ENCODE measurements at regions not wholly inside any gene's neighbourhood (a gene's known extent, or its start where the extent isn't known, plus 50 kb on each side); places are given as distances from the start of the nearest gene placed in this dataset.

GRCh38 chr5:20291766-20292165 is 303.8 kb upstream of the CDH18 start:
- Histone ChIP-seq H3K27me3 (replicated peaks; ENCODE audit: control insufficient read depth, insufficient read depth, low read length) (no peaks in the 10 kb centered on the region), H3K4me1 (no peaks in the 10 kb centered on the region), H3K4me3 (ENCODE audit: low read depth, low read length) (no peak overlapping the region), H3K36me3 (ENCODE audit: control insufficient read depth, insufficient read depth, low read length) (no peaks in the 10 kb centered on the region), H3K9me3 (no peaks in the 10 kb centered on the region)
- Mint-ChIP-seq H3K27ac (ENCODE audit: unreplicated experiment) (no peak overlapping the region), H3K4me1 (ENCODE audit: low read depth, unreplicated experiment) (no peaks in the 10 kb centered on the region), H3K4me3 (ENCODE audit: unreplicated experiment) (no peak overlapping the region), H3K27me3 (ENCODE audit: insufficient read depth, unreplicated experiment) (no peaks in the 10 kb centered on the region), H3K9me3 (ENCODE audit: unreplicated experiment) (no peaks in the 10 kb centered on the region), H3K36me3 (ENCODE audit: insufficient read depth, unreplicated experiment) (no peaks in the 10 kb centered on the region)
- POLR2A ChIA-PET: no interaction called here
- no peak for DNase-seq
- BruUV-seq (replicated peaks): no TSS peak
- TF ChIP-seq CTCF (IDR thresholded peaks at IDR 0.05; ENCODE audit: insufficient read depth in 1 of 2, low read depth in 1 of 2, low read length in 1 of 2, severe bottlenecking in 1 of 2, unreplicated experiment in 1 of 2): no peak
- intact Hi-C loops (cut with micrococcal nuclease; ENCODE audit: unreplicated experiment): no loop called here
- CTCF ChIA-PET: no interaction called here

GRCh38 chr5:20287640-20288039 is 299.6 kb upstream of the CDH18 start:
- BruUV-seq (replicated peaks): no TSS peak
- Histone ChIP-seq H3K4me1 (no peaks in the 10 kb centered on the region), H3K4me3 (ENCODE audit: low read depth, low read length) (no peak overlapping the region), H3K9me3 (no peaks in the 10 kb centered on the region), H3K27me3 (replicated peaks; ENCODE audit: control insufficient read depth, insufficient read depth, low read length) (no peaks in the 10 kb centered on the region), H3K36me3 (ENCODE audit: control insufficient read depth, insufficient read depth, low read length) (no peaks in the 10 kb centered on the region)
- POLR2A ChIA-PET: no interaction called here
- no peaks in the 10 kb centered on the region for H3K27me3 Mint-ChIP-seq (ENCODE audit: insufficient read depth, unreplicated experiment)
- no peak for TF ChIP-seq CTCF (IDR thresholded peaks at IDR 0.05; ENCODE audit: insufficient read depth in 1 of 2, low read depth in 1 of 2, low read length in 1 of 2, severe bottlenecking in 1 of 2, unreplicated experiment in 1 of 2)
- H3K27ac Mint-ChIP-seq (ENCODE audit: unreplicated experiment): no peak overlapping the region
- no peak overlapping the region for H3K4me3 Mint-ChIP-seq (ENCODE audit: unreplicated experiment)
- CTCF ChIA-PET: no interaction called here
- intact Hi-C loops (cut with micrococcal nuclease; ENCODE audit: unreplicated experiment): no loop called here
- H3K4me1 Mint-ChIP-seq (ENCODE audit: low read depth, unreplicated experiment): no peaks in the 10 kb centered on the region
- no peaks in the 10 kb centered on the region for H3K9me3 Mint-ChIP-seq (ENCODE audit: unreplicated experiment)
- no peak for DNase-seq
- H3K36me3 Mint-ChIP-seq (ENCODE audit: insufficient read depth, unreplicated experiment): no peaks in the 10 kb centered on the region

- Histone ChIP-seq H3K27me3 (replicated peaks; ENCODE audit: control insufficient read depth, insufficient read depth, low read length) (no peaks in the 10 kb centered on the region), H3K9me3 (no peaks in the 10 kb centered on the region), H3K4me1 (no peaks in the 10 kb centered on the region), H3K4me3 (ENCODE audit: low read depth, low read length) (no peak overlapping the region), H3K36me3 (ENCODE audit: control insufficient read depth, insufficient read depth, low read length) (no peaks in the 10 kb centered on the region)
- BruUV-seq (replicated peaks): no TSS peak
- intact Hi-C loops (cut with micrococcal nuclease; ENCODE audit: unreplicated experiment): no loop called here
- Mint-ChIP-seq H3K4me1 (ENCODE audit: low read depth, unreplicated experiment) (no peaks in the 10 kb centered on the region), H3K27me3 (ENCODE audit: insufficient read depth, unreplicated experiment) (no peaks in the 10 kb centered on the region), H3K36me3 (ENCODE audit: insufficient read depth, unreplicated experiment) (no peaks in the 10 kb centered on the region), H3K9me3 (ENCODE audit: unreplicated experiment) (no peaks in the 10 kb centered on the region), H3K27ac (ENCODE audit: unreplicated experiment) (no peak overlapping the region), H3K4me3 (ENCODE audit: unreplicated experiment) (no peak overlapping the region)
- no peak for DNase-seq
- POLR2A ChIA-PET: no interaction called here
- no peak for TF ChIP-seq CTCF (IDR thresholded peaks at IDR 0.05; ENCODE audit: insufficient read depth in 1 of 2, low read depth in 1 of 2, low read length in 1 of 2, severe bottlenecking in 1 of 2, unreplicated experiment in 1 of 2)
- CTCF ChIA-PET: no interaction called here
Observed at GRCh38 chr5:20286512-20286911, 298.5 kb upstream of the CDH18 start.

All from Caco-2 (cell line).